Fibroblast of pulmonary artery (primary cell): ENCODE measurements at regions not wholly inside any gene's neighbourhood (a gene's known extent, or its start where the extent isn't known, plus 50 kb on each side); places are given as distances from the start of the nearest gene placed in this dataset.

Source experiments
- DNase-seq: peaks from one replicate; pipeline ENCODE4 v3.0.0-alpha.2; 2010; ENCODE audit warnings: low read depth
- H3K4me3 ChIP-seq: replicated peaks from 2 replicates; pipeline ENCODE4 v1.5.1; 2011; ENCODE audit warnings: low read depth, mild to moderate bottlenecking, control low read depth, low read length, moderate library complexity
- CTCF ChIP-seq: IDR thresholded peaks from 2 replicates; pipeline ENCODE4 v1.5.1; 2011; ENCODE audit warnings: mild to moderate bottlenecking, control low read depth, low read length, inconsistent platforms; ENCODE audit errors: missing control alignments

GRCh38 chr3:109952924-109953323 lies 615.6 kb upstream of the DPPA4 start:
- H3K4me3 ChIP-seq = no peak overlapping the region
- peak; percentile 78 for DNase-seq
- TF ChIP-seq CTCF = no peak

- no peak overlapping the region for H3K4me3 ChIP-seq
- no peak for TF ChIP-seq CTCF
- no peak for DNase-seq
Observed at GRCh38 chr3:109963831-109964230, 626.5 kb upstream of the DPPA4 start.

- TF ChIP-seq CTCF = no peak
- peak; percentile 45 for DNase-seq
- no peak overlapping the region for H3K4me3 ChIP-seq
Observed at GRCh38 chr3:109973733-109974132, 636.4 kb upstream of the DPPA4 start.

- no peak for TF ChIP-seq CTCF
- no peak for DNase-seq
- H3K4me3 ChIP-seq = no peak overlapping the region
Observed at GRCh38 chr3:109977897-109978296, 640.6 kb upstream of the DPPA4 start.

- H3K4me3 ChIP-seq = no peak overlapping the region
- no peak for TF ChIP-seq CTCF
- DNase-seq = no peak
Observed at GRCh38 chr3:109982201-109982600, 644.9 kb upstream of the DPPA4 start.

- no peak for TF ChIP-seq CTCF
- H3K4me3 ChIP-seq = no peak overlapping the region
- DNase-seq = no peak
Observed at GRCh38 chr3:109984976-109985375, 647.6 kb upstream of the DPPA4 start.

GRCh38 chr3:109985943-109986555 lies 648.7 kb upstream of the DPPA4 start:
- H3K4me3 ChIP-seq = no peak overlapping the region
- peak; percentile 57 for DNase-seq
- TF ChIP-seq CTCF = no peak
